H1 (cell line): ENCODE measurements at regions not wholly inside any gene's neighbourhood (a gene's known extent, or its start where the extent isn't known, plus 50 kb on each side); places are given as distances from the start of the nearest gene placed in this dataset.

Experiments
- BRCA1 ChIP-seq: IDR thresholded peaks from 2 replicates; pipeline ENCODE4 v1.6.1; 2012; ENCODE audit warnings: low read depth, low read length, improper control_type of control experiment
- CHD7 ChIP-seq: fragments of 300-600 bp; sonication (generic); IDR thresholded peaks from 2 replicates; pipeline ENCODE4 v1.7.1; 2012; ENCODE audit warnings: low read length, moderate library complexity, mild to moderate bottlenecking, inconsistent platforms; ENCODE audit not compliant: insufficient replicate concordance
- EGR1 ChIP-seq: IDR thresholded peaks from 2 replicates; pipeline ENCODE4 v1.6.1; 2011; ENCODE audit warnings: low read depth, low read length, borderline replicate concordance
- KDM1A ChIP-seq: fragments of 200-600, 300-600 bp; sonication (generic); IDR thresholded peaks from 2 replicates; pipeline ENCODE4 v1.7.1; 2016; ENCODE audit warnings: mild to moderate bottlenecking, low read length, borderline replicate concordance
- POLR2A ChIP-seq, 2 experiments: IDR thresholded peaks; 1 replicate in 1 of 2; 2 replicates in 1 of 2; pipeline ENCODE4 v1.6.1; 2011; ENCODE audit warnings: low read depth in 2 of 2, low read length in 2 of 2, mild to moderate bottlenecking in 2 of 2; ENCODE audit errors: control extremely low read depth in 1 of 2
- POU5F1 ChIP-seq: IDR thresholded peaks from 2 replicates; pipeline ENCODE4 v1.6.1; 2011; ENCODE audit warnings: low read depth, mild to moderate bottlenecking, low read length, moderate library complexity
- RAD21 ChIP-seq, 2 experiments: IDR thresholded peaks in 1 of 2; conservative IDR thresholded peaks in 1 of 2; 2 replicates each; pipeline ENCODE4 v1.6.1; 2011; ENCODE audit warnings: low read depth in 2 of 2, low read length in 2 of 2, improper control_type of control experiment in 1 of 2, inconsistent platforms in 1 of 2, mild to moderate bottlenecking in 1 of 2, moderate library complexity in 1 of 2
- SUZ12 ChIP-seq: fragments of 200-600 bp; sonication (generic); IDR thresholded peaks from 2 replicates; pipeline ENCODE4 v1.6.1; 2012; ENCODE audit warnings: mild to moderate bottlenecking, inconsistent platforms, low read length, moderate library complexity, mixed read lengths
- TAF1 ChIP-seq: IDR thresholded peaks from 2 replicates; pipeline ENCODE4 v1.6.1; 2011; ENCODE audit warnings: mild to moderate bottlenecking, low read depth, low read length

DNA sequence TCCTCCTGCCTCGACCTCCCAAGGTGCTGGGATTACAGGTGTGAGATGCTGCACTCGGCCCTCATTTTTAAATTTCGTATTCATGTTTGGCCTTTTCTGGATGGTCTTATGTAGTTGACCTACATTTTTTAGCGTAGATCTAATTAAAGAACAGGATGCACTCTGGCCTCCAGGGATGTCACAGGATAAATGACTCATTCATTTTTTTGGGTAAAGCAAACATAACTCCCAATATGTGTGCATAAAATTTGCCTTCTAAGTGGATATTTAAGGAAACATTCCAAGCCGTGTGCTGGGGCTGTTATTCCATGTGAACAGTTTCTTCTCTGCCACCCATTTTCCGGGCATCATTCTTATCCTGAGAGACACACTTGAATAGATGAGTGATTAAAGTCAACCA lies 501.6 kb downstream of the IRX1 start (continued):
- TF ChIP-seq CHD7: no peak
- TF ChIP-seq EGR1: no peak
- TF ChIP-seq RAD21 (IDR thresholded peaks at IDR 0.05 in 1 of 2, conservative IDR thresholded peaks at IDR 0.05 in 1 of 2; ENCODE audit: low read depth in 2 of 2, low read length in 2 of 2): no peak
- no peak for TF ChIP-seq BRCA1
- no peak for TF ChIP-seq KDM1A
- TF ChIP-seq POLR2A (IDR thresholded peaks at IDR 0.05; ENCODE audit: control extremely low read depth in 1 of 2, low read depth in 2 of 2, low read length in 2 of 2): no peak
- TF ChIP-seq TAF1: no peak
- TF ChIP-seq POU5F1: no peak
- no peak for TF ChIP-seq SUZ12
